SK-N-SH (cell line): ENCODE measurements at regions not wholly inside any gene's neighbourhood (a gene's known extent, or its start where the extent isn't known, plus 50 kb on each side); places are given as distances from the start of the nearest gene placed in this dataset.

Experiments used
- CTCF ChIA-PET: fragments of 300-600, 350-600 bp; formaldehyde crosslinking; extraction: SDS; loops from one replicate; lab custom pipeline; 2021; lab: Yijun Ruan, JAX
- POLR2A ChIA-PET: fragments of 350-600 bp; sonication (Branson Sonifier 250); formaldehyde crosslinking; extraction: SDS; loops from one replicate; lab custom pipeline; 2020; ENCODE audit warnings: antibody characterized with exemption, inconsistent platforms; lab: Yijun Ruan, JAX
- DNase-seq: peaks from one replicate; pipeline ENCODE4 v3.0.0; 2012
- H2AFZ ChIP-seq: fragments of 200-600 bp; sonication (generic); 2 replicates; pipeline ENCODE4 v1.8.1; 2016; ENCODE audit warnings: antibody characterized with exemption, mild to moderate bottlenecking, low read depth
- H3F3A ChIP-seq: fragments of 200-600 bp; sonication (generic); replicated peaks from 2 replicates; pipeline ENCODE3; 2016; ENCODE audit warnings: antibody characterized with exemption, mild to moderate bottlenecking; ENCODE audit not compliant: insufficient read depth
- H3K27ac ChIP-seq, 2 experiments: fragments of 200-500 bp in 1 of 2; fragments of 200-600 bp in 1 of 2; sonication (Bioruptor generic) in 1 of 2; sonication (generic), shearing (Covaris generic) in 1 of 2; 2 replicates each; pipeline versions ENCODE4 v1.5.1 to v1.6.1; 2014 to 2016; ENCODE audit warnings: low read depth in 2 of 2, inconsistent platforms in 1 of 2, low read length in 1 of 2, mild to moderate bottlenecking in 1 of 2, mixed read lengths in 1 of 2
- H3K27me3 ChIP-seq: fragments of 200-600 bp; sonication (generic), shearing (Covaris generic); 2 replicates; pipeline ENCODE4 v1.6.1; 2016; ENCODE audit warnings: mixed run types; ENCODE audit not compliant: insufficient read depth
- H3K36me3 ChIP-seq, 2 experiments: fragments of 200-500 bp in 1 of 2; fragments of 200-600 bp in 1 of 2; sonication (Bioruptor generic) in 1 of 2; sonication (generic) in 1 of 2; replicated peaks in 1 of 2; 2 replicates each; pipeline versions ENCODE3 to v1.5.1; 2014 to 2016; ENCODE audit warnings: low read length in 1 of 2, mild to moderate bottlenecking in 1 of 2; ENCODE audit not compliant: insufficient read depth in 2 of 2, control insufficient read depth in 1 of 2
- H3K4me1 ChIP-seq, 2 experiments: fragments of 200-500 bp in 1 of 2; fragments of 200-600 bp in 1 of 2; sonication (Bioruptor generic) in 1 of 2; sonication (generic), shearing (Covaris generic) in 1 of 2; 2 replicates each; pipeline versions ENCODE4 v1.5.1 to v1.6.1; 2014 to 2016; ENCODE audit warnings: low read depth in 1 of 2, low read length in 1 of 2, mixed run types in 1 of 2; ENCODE audit not compliant: insufficient read depth in 2 of 2, control insufficient read depth in 1 of 2
- H3K4me2 ChIP-seq: fragments of 200-600 bp; sonication (generic), shearing (Covaris generic); 2 replicates; pipeline ENCODE4 v1.6.1; 2017; ENCODE audit warnings: mixed run types
- H3K4me3 ChIP-seq, 2 experiments: fragments of 200-500 bp in 1 of 2; fragments of 200-600 bp in 1 of 2; sonication (Bioruptor generic) in 1 of 2; sonication (generic), shearing (Covaris generic) in 1 of 2; 2 replicates each; pipeline versions ENCODE4 v1.5.1 to v1.8.1; 2014 to 2016; ENCODE audit warnings: low read depth in 2 of 2, inconsistent platforms in 1 of 2, low read length in 1 of 2, mild to moderate bottlenecking in 1 of 2, mixed read lengths in 1 of 2, moderate library complexity in 1 of 2
- H3K79me2 ChIP-seq: fragments of 200-600 bp; sonication (generic); 2 replicates; pipeline ENCODE4 v1.8.1; 2017; ENCODE audit warnings: mild to moderate bottlenecking; ENCODE audit not compliant: insufficient read depth
- H3K9ac ChIP-seq: fragments of 200-600 bp; sonication (generic); 2 replicates; pipeline ENCODE4 v1.6.1; 2017; ENCODE audit warnings: mixed run types
- H3K9me2 ChIP-seq: fragments of 200-600 bp; sonication (generic); 2 replicates; pipeline ENCODE4 v1.6.1; 2017; ENCODE audit warnings: mixed run types
- H3K9me3 ChIP-seq: fragments of 200-600 bp; sonication (generic); 2 replicates; pipeline ENCODE4 v1.6.1; 2017; ENCODE audit warnings: mixed run types, mild to moderate bottlenecking, moderate library complexity
- H4K20me1 ChIP-seq: fragments of 200-600 bp; sonication (generic); 2 replicates; pipeline ENCODE4 v1.6.1; 2017; ENCODE audit warnings: mild to moderate bottlenecking, mixed run types; ENCODE audit not compliant: insufficient read depth
- CHD2 ChIP-seq: fragments of 150-350 bp; IDR thresholded peaks from 2 replicates; pipeline ENCODE4 v1.6.1; 2018; ENCODE audit warnings: low read length; ENCODE audit not compliant: partially characterized antibody
- ELF1 ChIP-seq: IDR thresholded peaks from 2 replicates; pipeline ENCODE4 v1.4.0; 2012
- EP300 ChIP-seq, 2 experiments: IDR thresholded peaks; 2 replicates each; pipeline versions ENCODE4 v1.4.0 to v1.6.1; 2012; ENCODE audit warnings: borderline replicate concordance in 1 of 2, low read depth in 1 of 2, low read length in 1 of 2
- FOXM1 ChIP-seq: IDR thresholded peaks from 2 replicates; pipeline ENCODE4 v1.4.0; 2012; ENCODE audit warnings: low read depth, mild to moderate bottlenecking
- GABPA ChIP-seq: IDR thresholded peaks from 2 replicates; pipeline ENCODE4 v1.4.0; 2012; ENCODE audit warnings: low read depth, mild to moderate bottlenecking
- MEF2A ChIP-seq: IDR thresholded peaks from 2 replicates; pipeline ENCODE4 v1.4.0; 2012; ENCODE audit warnings: low read depth, borderline replicate concordance
- NFIC ChIP-seq: IDR thresholded peaks from 2 replicates; pipeline ENCODE4 v1.4.0; 2012; ENCODE audit warnings: borderline replicate concordance
- POLR2AphosphoS5 ChIP-seq: IDR thresholded peaks from 2 replicates; pipeline ENCODE4 v1.6.1; 2012; ENCODE audit warnings: low read depth, low read length
- RCOR1 ChIP-seq: fragments of 150-350 bp; IDR thresholded peaks from 2 replicates; pipeline ENCODE4 v1.6.1; 2017; ENCODE audit warnings: antibody characterized with exemption, low read length
- RXRA ChIP-seq: IDR thresholded peaks from 2 replicates; pipeline ENCODE4 v1.4.0; 2012; ENCODE audit warnings: low read depth, mild to moderate bottlenecking, borderline replicate concordance
- SIN3A ChIP-seq: IDR thresholded peaks from 2 replicates; pipeline ENCODE4 v1.6.1; 2012; ENCODE audit warnings: low read depth, mild to moderate bottlenecking, low read length, moderate library complexity, borderline replicate concordance
- SMC3 ChIP-seq: IDR thresholded peaks from 2 replicates; pipeline ENCODE4 v1.6.1; 2012; ENCODE audit warnings: low read depth, low read length, improper control_type of control experiment
- TAF1 ChIP-seq: IDR thresholded peaks from 2 replicates; pipeline ENCODE4 v1.6.1; 2012; ENCODE audit warnings: low read depth, mild to moderate bottlenecking, low read length, moderate library complexity, borderline replicate concordance
- TCF12 ChIP-seq: IDR thresholded peaks from 2 replicates; pipeline ENCODE4 v1.4.0; 2012
- TEAD4 ChIP-seq: IDR thresholded peaks from 2 replicates; pipeline ENCODE4 v1.4.0; 2012; ENCODE audit warnings: mild to moderate bottlenecking, borderline replicate concordance; ENCODE audit not compliant: insufficient read depth
- YY1 ChIP-seq: IDR thresholded peaks from 2 replicates; pipeline ENCODE4 v1.4.0; 2012; ENCODE audit warnings: low read depth, mild to moderate bottlenecking
- WGBS: methylation state at CpG from one replicate; pipeline ENCODE4 v1.1.6; 2017; ENCODE audit warnings: low lambda C conversion rate; 5-methylcytosine and 5-hydroxymethylcytosine counted together
- TF ChIP-seq, protein P1 (sequence below): IDR thresholded peaks from 2 replicates; pipeline ENCODE4 v1.4.0; 2012; ENCODE audit warnings: low read depth
- TF ChIP-seq, protein P2 (sequence below): IDR thresholded peaks from 2 replicates; pipeline ENCODE4; 2012
- TF ChIP-seq, protein P3 (sequence below): fragments of 150-350 bp; IDR thresholded peaks from 2 replicates; pipeline ENCODE4 v1.6.1; 2016; ENCODE audit warnings: mild to moderate bottlenecking, low read depth, low read length
- TF ChIP-seq, protein P4 (sequence below): IDR thresholded peaks from 2 replicates; pipeline ENCODE4 v1.6.1; 2012; ENCODE audit warnings: mild to moderate bottlenecking, low read depth, low read length, moderate library complexity
- TF ChIP-seq, protein P5 (sequence below): fragments of 150-350 bp; IDR thresholded peaks from 2 replicates; pipeline ENCODE4 v1.6.1; 2017; ENCODE audit warnings: antibody characterized with exemption, low read length, low read depth, borderline replicate concordance

DNA sequence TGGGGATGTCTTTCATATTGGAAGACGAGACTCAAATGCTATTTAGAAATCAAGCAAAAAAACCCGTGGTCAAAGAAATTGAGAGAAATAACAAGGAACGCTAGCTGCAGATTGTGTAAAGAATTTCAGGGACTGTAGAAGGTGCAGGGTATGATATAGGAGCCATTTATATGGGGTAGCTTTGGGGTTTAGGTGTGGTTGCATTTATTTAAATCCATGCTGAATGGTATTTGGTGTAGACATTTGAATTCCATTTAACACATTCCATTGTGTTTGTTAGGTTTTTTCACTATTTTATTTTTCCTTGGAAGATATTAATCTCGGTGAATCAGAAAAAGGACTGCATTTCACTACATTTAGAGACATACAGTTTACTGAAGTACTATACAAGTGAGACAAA, 341.0 kb upstream of the GALNTL6 start:
- no peak overlapping the region for H3K9ac ChIP-seq
- H3K4me1 ChIP-seq, result no peaks in the 10 kb centered on the region
- 8% methylated on average over 4 of the region's 4 CpGs for WGBS
- H3K9me3 ChIP-seq, result no peaks in the 10 kb centered on the region
- H2AFZ ChIP-seq, result no peak overlapping the region
- ChIA-PET POLR2A (no interaction called here), CTCF (no interaction called here)
- H3K9me2 ChIP-seq, result no peaks in the 10 kb centered on the region
- no peaks in the 10 kb centered on the region for H4K20me1 ChIP-seq
- H3K79me2 ChIP-seq, result no peaks in the 10 kb centered on the region
- no peaks in the 10 kb centered on the region for H3F3A ChIP-seq
- DNase-seq, result no peak
- H3K36me3 ChIP-seq, result no peaks in the 10 kb centered on the region
- no peak overlapping the region for H3K4me2 ChIP-seq
- H3K27me3 ChIP-seq, result no peaks in the 10 kb centered on the region
- no peak overlapping the region for H3K4me3 ChIP-seq
- TF ChIP-seq, protein P1, sequence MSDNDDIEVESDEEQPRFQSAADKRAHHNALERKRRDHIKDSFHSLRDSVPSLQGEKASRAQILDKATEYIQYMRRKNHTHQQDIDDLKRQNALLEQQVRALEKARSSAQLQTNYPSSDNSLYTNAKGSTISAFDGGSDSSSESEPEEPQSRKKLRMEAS, result no peak
- no peak for TF ChIP-seq EP300 (IDR thresholded peaks at IDR 0.05; ENCODE audit: borderline replicate concordance in 1 of 2, low read depth in 1 of 2, low read length in 1 of 2)
- no peak for TF ChIP-seq ELF1
- TF ChIP-seq SIN3A, result no peak
- no peak for TF ChIP-seq FOXM1
- TF ChIP-seq POLR2AphosphoS5, result no peak
- TF ChIP-seq, protein P2, sequence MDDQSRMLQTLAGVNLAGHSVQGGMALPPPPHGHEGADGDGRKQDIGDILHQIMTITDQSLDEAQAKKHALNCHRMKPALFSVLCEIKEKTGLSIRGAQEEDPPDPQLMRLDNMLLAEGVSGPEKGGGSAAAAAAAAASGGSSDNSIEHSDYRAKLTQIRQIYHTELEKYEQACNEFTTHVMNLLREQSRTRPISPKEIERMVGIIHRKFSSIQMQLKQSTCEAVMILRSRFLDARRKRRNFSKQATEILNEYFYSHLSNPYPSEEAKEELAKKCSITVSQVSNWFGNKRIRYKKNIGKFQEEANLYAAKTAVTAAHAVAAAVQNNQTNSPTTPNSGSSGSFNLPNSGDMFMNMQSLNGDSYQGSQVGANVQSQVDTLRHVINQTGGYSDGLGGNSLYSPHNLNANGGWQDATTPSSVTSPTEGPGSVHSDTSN, result no peak
- TF ChIP-seq SMC3, result no peak
- TF ChIP-seq GABPA, result no peak
- TF ChIP-seq TEAD4, result no peak
- TF ChIP-seq, all 33 proteins: peak for 0
- no peak overlapping the region for H3K27ac ChIP-seq

DNA sequence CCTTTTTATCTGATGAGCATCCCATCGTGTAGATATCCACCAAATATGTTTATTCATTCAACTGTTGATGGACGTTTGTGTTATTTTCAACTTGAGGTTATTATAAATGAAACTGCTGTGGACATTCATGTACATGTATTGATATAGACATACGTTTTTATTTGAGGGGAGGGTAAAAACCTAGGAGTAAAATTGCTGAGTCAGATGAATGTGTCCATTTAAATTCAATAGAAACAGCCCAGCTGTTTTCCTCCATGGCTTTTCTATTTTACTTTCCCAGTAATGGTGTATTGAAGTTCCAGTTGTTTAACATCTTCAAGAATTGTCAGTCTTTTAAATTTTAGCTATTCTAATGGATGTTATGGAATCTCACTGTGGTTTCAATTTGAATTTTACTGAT, 348.7 kb upstream of the GALNTL6 start:
- no peaks in the 10 kb centered on the region for H3F3A ChIP-seq
- H3K4me1 ChIP-seq, result no peaks in the 10 kb centered on the region
- no peak for DNase-seq
- no peak overlapping the region for H3K4me3 ChIP-seq
- H4K20me1 ChIP-seq, result no peaks in the 10 kb centered on the region
- WGBS, result 9% methylated on average over 3 of the region's 3 CpGs
- no peaks in the 10 kb centered on the region for H3K36me3 ChIP-seq
- no peak overlapping the region for H3K27ac ChIP-seq
- no peak overlapping the region for H3K9ac ChIP-seq
- H3K79me2 ChIP-seq, result no peaks in the 10 kb centered on the region
- H3K9me2 ChIP-seq, result no peaks in the 10 kb centered on the region
- CTCF ChIA-PET, result no interaction called here
- no peaks in the 10 kb centered on the region for H3K9me3 ChIP-seq
- H2AFZ ChIP-seq, result no peak overlapping the region
- POLR2A ChIA-PET, result no interaction called here
- H3K4me2 ChIP-seq, result no peak overlapping the region
- H3K27me3 ChIP-seq, result no peaks in the 10 kb centered on the region
- TF ChIP-seq TCF12 (no peak), RCOR1 (no peak), RXRA (no peak), NFIC (no peak), YY1 (no peak), MEF2A (no peak), TAF1 (no peak), CHD2 (no peak), SIN3A (no peak), FOXM1 (no peak)
- TF ChIP-seq, protein P3, sequence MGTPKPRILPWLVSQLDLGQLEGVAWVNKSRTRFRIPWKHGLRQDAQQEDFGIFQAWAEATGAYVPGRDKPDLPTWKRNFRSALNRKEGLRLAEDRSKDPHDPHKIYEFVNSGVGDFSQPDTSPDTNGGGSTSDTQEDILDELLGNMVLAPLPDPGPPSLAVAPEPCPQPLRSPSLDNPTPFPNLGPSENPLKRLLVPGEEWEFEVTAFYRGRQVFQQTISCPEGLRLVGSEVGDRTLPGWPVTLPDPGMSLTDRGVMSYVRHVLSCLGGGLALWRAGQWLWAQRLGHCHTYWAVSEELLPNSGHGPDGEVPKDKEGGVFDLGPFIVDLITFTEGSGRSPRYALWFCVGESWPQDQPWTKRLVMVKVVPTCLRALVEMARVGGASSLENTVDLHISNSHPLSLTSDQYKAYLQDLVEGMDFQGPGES, result no peak
- TF ChIP-seq, protein P4, sequence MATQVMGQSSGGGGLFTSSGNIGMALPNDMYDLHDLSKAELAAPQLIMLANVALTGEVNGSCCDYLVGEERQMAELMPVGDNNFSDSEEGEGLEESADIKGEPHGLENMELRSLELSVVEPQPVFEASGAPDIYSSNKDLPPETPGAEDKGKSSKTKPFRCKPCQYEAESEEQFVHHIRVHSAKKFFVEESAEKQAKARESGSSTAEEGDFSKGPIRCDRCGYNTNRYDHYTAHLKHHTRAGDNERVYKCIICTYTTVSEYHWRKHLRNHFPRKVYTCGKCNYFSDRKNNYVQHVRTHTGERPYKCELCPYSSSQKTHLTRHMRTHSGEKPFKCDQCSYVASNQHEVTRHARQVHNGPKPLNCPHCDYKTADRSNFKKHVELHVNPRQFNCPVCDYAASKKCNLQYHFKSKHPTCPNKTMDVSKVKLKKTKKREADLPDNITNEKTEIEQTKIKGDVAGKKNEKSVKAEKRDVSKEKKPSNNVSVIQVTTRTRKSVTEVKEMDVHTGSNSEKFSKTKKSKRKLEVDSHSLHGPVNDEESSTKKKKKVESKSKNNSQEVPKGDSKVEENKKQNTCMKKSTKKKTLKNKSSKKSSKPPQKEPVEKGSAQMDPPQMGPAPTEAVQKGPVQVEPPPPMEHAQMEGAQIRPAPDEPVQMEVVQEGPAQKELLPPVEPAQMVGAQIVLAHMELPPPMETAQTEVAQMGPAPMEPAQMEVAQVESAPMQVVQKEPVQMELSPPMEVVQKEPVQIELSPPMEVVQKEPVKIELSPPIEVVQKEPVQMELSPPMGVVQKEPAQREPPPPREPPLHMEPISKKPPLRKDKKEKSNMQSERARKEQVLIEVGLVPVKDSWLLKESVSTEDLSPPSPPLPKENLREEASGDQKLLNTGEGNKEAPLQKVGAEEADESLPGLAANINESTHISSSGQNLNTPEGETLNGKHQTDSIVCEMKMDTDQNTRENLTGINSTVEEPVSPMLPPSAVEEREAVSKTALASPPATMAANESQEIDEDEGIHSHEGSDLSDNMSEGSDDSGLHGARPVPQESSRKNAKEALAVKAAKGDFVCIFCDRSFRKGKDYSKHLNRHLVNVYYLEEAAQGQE, result no peak
- TF ChIP-seq, protein P5, sequence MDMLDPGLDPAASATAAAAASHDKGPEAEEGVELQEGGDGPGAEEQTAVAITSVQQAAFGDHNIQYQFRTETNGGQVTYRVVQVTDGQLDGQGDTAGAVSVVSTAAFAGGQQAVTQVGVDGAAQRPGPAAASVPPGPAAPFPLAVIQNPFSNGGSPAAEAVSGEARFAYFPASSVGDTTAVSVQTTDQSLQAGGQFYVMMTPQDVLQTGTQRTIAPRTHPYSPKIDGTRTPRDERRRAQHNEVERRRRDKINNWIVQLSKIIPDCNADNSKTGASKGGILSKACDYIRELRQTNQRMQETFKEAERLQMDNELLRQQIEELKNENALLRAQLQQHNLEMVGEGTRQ, result no peak
- TF ChIP-seq, protein P2, result no peak
